ENCODE measurements at regions not wholly inside any gene's neighbourhood (a gene's known extent, or its start where the extent isn't known, plus 50 kb on each side); places are given as distances from the start of the nearest gene placed in this dataset.

- intact Hi-C loops (cut with DNase I): no loop called here
- no peak for TF ChIP-seq POLR2A (IDR thresholded peaks at IDR 0.05)
- no peak for TF ChIP-seq CTCF (IDR thresholded peaks at IDR 0.05)
- DNase-seq (no peak), ATAC-seq (no peak)
- Histone ChIP-seq H3K4me3 (no peak overlapping the region), H3K27ac (no peak overlapping the region), H3K4me1 (no peaks in the 10 kb centered on the region), H3K27me3 (no peaks in the 10 kb centered on the region), H3K9me3 (no peaks in the 10 kb centered on the region), H3K36me3 (no peaks in the 10 kb centered on the region)
- 82% methylated on average over 2 of the region's 2 CpGs for WGBS (ENCODE audit: insufficient coverage, low coverage, low lambda C conversion rate, missing lambda C conversion rate)
Observed at GRCh38 chr6:40965046-40965445, 74.0 kb downstream of the UNC5CL start.

- DNase-seq: no peak
- TF ChIP-seq CTCF (IDR thresholded peaks at IDR 0.05) (no peak), POLR2A (IDR thresholded peaks at IDR 0.05) (no peak)
- intact Hi-C loops (cut with DNase I): no loop called here
- H3K4me3 ChIP-seq: no peak overlapping the region
- H3K9me3 ChIP-seq: no peaks in the 10 kb centered on the region
- H3K27ac ChIP-seq: no peak overlapping the region
- H3K4me1 ChIP-seq: peaks cover 0 to 3% (median 0%) of the 10 kb centered on the region in 4 donors
- ATAC-seq: no peak
- no peaks in the 10 kb centered on the region for H3K36me3 ChIP-seq
- WGBS (ENCODE audit: insufficient coverage, low coverage, low lambda C conversion rate, missing lambda C conversion rate): 83% methylated on average over 3 of the region's 3 CpGs
- no peaks in the 10 kb centered on the region for H3K27me3 ChIP-seq
Observed at GRCh38 chr6:40963019-40963418, 76.0 kb downstream of the UNC5CL start.

GRCh38 chr6:40962241-40962640, 76.8 kb downstream of the UNC5CL start:
- WGBS (ENCODE audit: insufficient coverage, low coverage, low lambda C conversion rate, missing lambda C conversion rate): 60% methylated on average over 1 of the region's 2 CpGs
- ATAC-seq: peak in 1 of 4 donors; percentile 40
- intact Hi-C loops (cut with DNase I): no loop called here

GRCh38 chr6:40961831-40962230, 77.2 kb downstream of the UNC5CL start:
- Histone ChIP-seq H3K36me3 (no peaks in the 10 kb centered on the region), H3K4me3 (no peak overlapping the region), H3K4me1 (peaks cover 0 to 4% (median 0%) of the 10 kb centered on the region in 4 donors), H3K27ac (no peak overlapping the region), H3K9me3 (no peaks in the 10 kb centered on the region), H3K27me3 (no peaks in the 10 kb centered on the region)
- 94% methylated on average over 4 of the region's 4 CpGs for WGBS (ENCODE audit: insufficient coverage, low coverage, low lambda C conversion rate, missing lambda C conversion rate)
- TF ChIP-seq CTCF (IDR thresholded peaks at IDR 0.05) (no peak), POLR2A (IDR thresholded peaks at IDR 0.05) (no peak)
- ATAC-seq (no peak), DNase-seq (no peak)
- intact Hi-C loops (cut with DNase I): no loop called here

More at GRCh38 chr6:40962241-40962640, 76.8 kb downstream of the UNC5CL start:
- DNase-seq: no peak
- no peaks in the 10 kb centered on the region for H3K9me3 ChIP-seq
- no peaks in the 10 kb centered on the region for H3K36me3 ChIP-seq
- no peak overlapping the region for H3K27ac ChIP-seq
- H3K4me1 ChIP-seq: peaks cover 0 to 4% (median 0%) of the 10 kb centered on the region in 4 donors
- H3K4me3 ChIP-seq: no peak overlapping the region
- no peaks in the 10 kb centered on the region for H3K27me3 ChIP-seq
- TF ChIP-seq CTCF (IDR thresholded peaks at IDR 0.05) (no peak), POLR2A (IDR thresholded peaks at IDR 0.05) (no peak)

Data from right lobe of liver (tissue), 6 donors.